GM23338 (cell line): ENCODE measurements at regions not wholly inside any gene's neighbourhood (a gene's known extent, or its start where the extent isn't known, plus 50 kb on each side); places are given as distances from the start of the nearest gene placed in this dataset.

Experiments used
- ATAC-seq: fragments of 200-7000 bp; cut with Tn5 transposase; 3 replicates; pipeline ENCODE4 v1.9.1; 2020
- DNase-seq: peaks from one replicate; pipeline ENCODE4 v3.0.0-alpha.2; 2015; ENCODE audit warnings: low spot score
- H2AFZ ChIP-seq: fragments of 200-600 bp; sonication (generic); 2 replicates; pipeline ENCODE4 v1.8.0; 2016; ENCODE audit warnings: antibody characterized with exemption, mild to moderate bottlenecking, moderate library complexity
- H3F3A ChIP-seq: fragments of 200-600 bp; sonication (generic); replicated peaks from 2 replicates; pipeline ENCODE4 v1.8.0; 2017; ENCODE audit warnings: antibody characterized with exemption, mixed run types, low read depth
- H3K27ac ChIP-seq: fragments of 200-600 bp; sonication (generic); 2 replicates; pipeline ENCODE4 v1.6.1; 2016; ENCODE audit warnings: low read depth
- H3K27me3 ChIP-seq: fragments of 200-600 bp; sonication (generic); 2 replicates; pipeline ENCODE4 v1.8.0; 2016; ENCODE audit warnings: mild to moderate bottlenecking, mixed run types, moderate library complexity; ENCODE audit not compliant: insufficient read depth
- H3K36me3 ChIP-seq: fragments of 200-600 bp; sonication (generic); 2 replicates; pipeline ENCODE4 v1.8.0; 2016; ENCODE audit warnings: mild to moderate bottlenecking; ENCODE audit not compliant: insufficient read depth
- H3K4me1 ChIP-seq: fragments of 200-600 bp; sonication (generic); 2 replicates; pipeline ENCODE4 v1.8.0; 2016; ENCODE audit warnings: mild to moderate bottlenecking, moderate library complexity; ENCODE audit not compliant: insufficient read depth
- H3K4me2 ChIP-seq: fragments of 200-600 bp; sonication (generic); 2 replicates; pipeline ENCODE4 v1.7.1; 2017; ENCODE audit warnings: mixed run types
- H3K4me3 ChIP-seq: fragments of 200-600 bp; sonication (generic); 2 replicates; pipeline ENCODE4 v1.6.1; 2016; ENCODE audit warnings: mixed run types
- H3K79me2 ChIP-seq: fragments of 200-600 bp; sonication (generic); replicated peaks from 2 replicates; pipeline ENCODE4 v1.8.0; 2017; ENCODE audit warnings: mild to moderate bottlenecking; ENCODE audit not compliant: insufficient read depth
- H3K9me2 ChIP-seq: fragments of 200-600 bp; sonication (generic); 2 replicates; pipeline ENCODE4 v1.8.0; 2017; ENCODE audit not compliant: insufficient read depth
- H4K20me1 ChIP-seq: fragments of 200-600 bp; sonication (generic); replicated peaks from 2 replicates; pipeline ENCODE4 v1.8.0; 2017; ENCODE audit warnings: mild to moderate bottlenecking; ENCODE audit not compliant: insufficient read depth
- H3K27ac Mint-ChIP-seq: 2 replicates; pipeline ENCODE4 v1.8.0; 2020; ENCODE audit warnings: inconsistent platforms, mild to moderate bottlenecking, moderate library complexity, mixed read lengths
- H3K27me3 Mint-ChIP-seq: 3 replicates; pipeline ENCODE4 v1.8.0; 2022; ENCODE audit warnings: low read depth, mild to moderate bottlenecking, moderate library complexity, mixed read lengths, inconsistent platforms; ENCODE audit not compliant: insufficient read depth, poor library complexity
- H3K36me3 Mint-ChIP-seq: 3 replicates; pipeline ENCODE4 v1.8.0; 2021; ENCODE audit warnings: low read depth, mild to moderate bottlenecking, inconsistent platforms, moderate library complexity, mixed read lengths
- H3K4me1 Mint-ChIP-seq: 3 replicates; pipeline ENCODE4 v1.8.0; 2020; ENCODE audit warnings: mild to moderate bottlenecking, inconsistent platforms, mixed read lengths
- H3K4me3 Mint-ChIP-seq: 3 replicates; pipeline ENCODE4 v1.8.0; 2021; ENCODE audit warnings: moderate library complexity, mild to moderate bottlenecking, inconsistent platforms, mixed read lengths
- H3K9me3 Mint-ChIP-seq: 3 replicates; pipeline ENCODE4 v1.8.0; 2020; ENCODE audit warnings: moderate library complexity, mild to moderate bottlenecking, inconsistent platforms, mixed read lengths
- EZH2phosphoT487 ChIP-seq: fragments of 200-600 bp; sonication (generic); IDR thresholded peaks from one replicate; pipeline ENCODE4 v1.8.1; 2018; ENCODE audit warnings: antibody characterized with exemption; ENCODE audit not compliant: unreplicated experiment
- ZNF114 ChIP-seq: fragments of 250-450 bp; sonication (Bioruptor Pico); IDR thresholded peaks from 2 replicates; pipeline ENCODE4 v1.5.0; 2020; ENCODE audit warnings: mild to moderate bottlenecking, moderate library complexity
- TF ChIP-seq, protein P1 (sequence below): IDR thresholded peaks from 2 replicates; pipeline ENCODE4 v1.6.1; 2016; ENCODE audit warnings: antibody characterized with exemption
- TF ChIP-seq, protein P2 (sequence below): IDR thresholded peaks from one replicate; pipeline ENCODE4 v1.6.1; 2018; ENCODE audit warnings: antibody characterized with exemption; ENCODE audit not compliant: unreplicated experiment
- TF ChIP-seq, protein P3 (sequence below), 2 experiments: fragments of 200-600 bp in 1 of 2; sonication (generic) in 1 of 2; conservative IDR thresholded peaks; 2 replicates each; pipeline versions ENCODE4 v1.5.1 to v1.6.1; 2016 to 2017; ENCODE audit warnings: antibody characterized with exemption in 2 of 2, low read depth in 2 of 2, mild to moderate bottlenecking in 2 of 2, moderate library complexity in 1 of 2

DNA sequence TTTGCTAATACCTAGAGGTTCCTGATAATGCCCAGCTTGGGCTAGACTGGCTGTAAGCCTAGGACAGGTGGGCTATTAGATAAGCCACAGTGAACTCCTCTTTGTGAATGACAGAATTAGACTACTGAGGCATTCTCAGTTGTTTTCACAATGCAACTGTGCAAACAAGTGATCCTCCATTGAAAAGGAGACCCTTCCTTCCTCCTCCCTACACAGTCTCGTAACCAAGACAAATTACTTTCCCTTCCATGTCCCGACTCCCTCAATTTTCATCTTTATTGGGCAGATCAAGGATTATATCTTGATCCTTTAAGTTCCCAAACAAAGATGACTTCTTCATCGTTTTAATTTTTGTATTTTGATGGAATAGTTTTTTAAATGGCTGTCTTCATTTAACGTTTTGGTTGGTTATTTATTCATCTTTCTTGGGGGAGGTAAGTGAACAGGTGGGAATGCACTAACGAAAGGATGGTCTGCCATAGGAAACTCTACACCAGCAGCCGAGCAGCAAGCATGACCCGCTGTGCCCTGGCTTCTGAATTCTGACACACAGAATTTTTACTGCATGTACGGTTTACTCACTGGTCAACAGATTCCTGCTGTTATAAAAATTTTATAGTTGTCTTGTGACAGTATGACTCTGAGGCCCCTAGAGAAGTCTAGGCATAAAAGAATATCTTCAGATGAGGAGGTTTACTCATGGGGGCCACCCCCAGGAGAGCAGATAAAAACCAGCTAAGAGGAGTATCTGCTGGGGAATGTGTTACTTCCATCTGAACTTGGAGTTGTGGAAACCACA lies 137.5 kb upstream of the TUT7 start (continued):
- TF ChIP-seq, protein P1, sequence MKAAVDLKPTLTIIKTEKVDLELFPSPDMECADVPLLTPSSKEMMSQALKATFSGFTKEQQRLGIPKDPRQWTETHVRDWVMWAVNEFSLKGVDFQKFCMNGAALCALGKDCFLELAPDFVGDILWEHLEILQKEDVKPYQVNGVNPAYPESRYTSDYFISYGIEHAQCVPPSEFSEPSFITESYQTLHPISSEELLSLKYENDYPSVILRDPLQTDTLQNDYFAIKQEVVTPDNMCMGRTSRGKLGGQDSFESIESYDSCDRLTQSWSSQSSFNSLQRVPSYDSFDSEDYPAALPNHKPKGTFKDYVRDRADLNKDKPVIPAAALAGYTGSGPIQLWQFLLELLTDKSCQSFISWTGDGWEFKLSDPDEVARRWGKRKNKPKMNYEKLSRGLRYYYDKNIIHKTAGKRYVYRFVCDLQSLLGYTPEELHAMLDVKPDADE = no peak
- TF ChIP-seq, protein P2, sequence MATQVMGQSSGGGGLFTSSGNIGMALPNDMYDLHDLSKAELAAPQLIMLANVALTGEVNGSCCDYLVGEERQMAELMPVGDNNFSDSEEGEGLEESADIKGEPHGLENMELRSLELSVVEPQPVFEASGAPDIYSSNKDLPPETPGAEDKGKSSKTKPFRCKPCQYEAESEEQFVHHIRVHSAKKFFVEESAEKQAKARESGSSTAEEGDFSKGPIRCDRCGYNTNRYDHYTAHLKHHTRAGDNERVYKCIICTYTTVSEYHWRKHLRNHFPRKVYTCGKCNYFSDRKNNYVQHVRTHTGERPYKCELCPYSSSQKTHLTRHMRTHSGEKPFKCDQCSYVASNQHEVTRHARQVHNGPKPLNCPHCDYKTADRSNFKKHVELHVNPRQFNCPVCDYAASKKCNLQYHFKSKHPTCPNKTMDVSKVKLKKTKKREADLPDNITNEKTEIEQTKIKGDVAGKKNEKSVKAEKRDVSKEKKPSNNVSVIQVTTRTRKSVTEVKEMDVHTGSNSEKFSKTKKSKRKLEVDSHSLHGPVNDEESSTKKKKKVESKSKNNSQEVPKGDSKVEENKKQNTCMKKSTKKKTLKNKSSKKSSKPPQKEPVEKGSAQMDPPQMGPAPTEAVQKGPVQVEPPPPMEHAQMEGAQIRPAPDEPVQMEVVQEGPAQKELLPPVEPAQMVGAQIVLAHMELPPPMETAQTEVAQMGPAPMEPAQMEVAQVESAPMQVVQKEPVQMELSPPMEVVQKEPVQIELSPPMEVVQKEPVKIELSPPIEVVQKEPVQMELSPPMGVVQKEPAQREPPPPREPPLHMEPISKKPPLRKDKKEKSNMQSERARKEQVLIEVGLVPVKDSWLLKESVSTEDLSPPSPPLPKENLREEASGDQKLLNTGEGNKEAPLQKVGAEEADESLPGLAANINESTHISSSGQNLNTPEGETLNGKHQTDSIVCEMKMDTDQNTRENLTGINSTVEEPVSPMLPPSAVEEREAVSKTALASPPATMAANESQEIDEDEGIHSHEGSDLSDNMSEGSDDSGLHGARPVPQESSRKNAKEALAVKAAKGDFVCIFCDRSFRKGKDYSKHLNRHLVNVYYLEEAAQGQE = no peak

DNA sequence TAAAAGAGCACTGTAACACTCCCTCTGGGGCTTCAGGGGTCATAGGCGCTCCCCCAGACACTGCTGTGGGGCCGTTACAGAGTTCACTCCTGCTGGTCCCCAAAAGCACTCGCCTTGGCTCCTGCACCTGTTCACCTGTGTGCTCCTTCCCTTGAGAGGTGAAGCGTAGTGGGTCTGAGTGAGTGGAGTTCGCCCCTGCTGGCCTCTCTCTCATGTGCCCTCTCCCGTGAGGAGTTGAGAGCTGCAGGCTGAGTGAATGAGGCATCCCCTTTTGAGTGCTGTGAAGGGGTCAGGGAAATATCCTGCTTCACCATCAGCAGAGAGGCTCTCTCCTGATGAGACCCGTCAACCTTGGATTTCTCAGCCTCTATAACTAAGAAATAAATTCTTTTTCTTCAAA lies 134.6 kb upstream of the TUT7 start:
- no peak overlapping the region for H3K4me2 ChIP-seq
- H3K4me1 Mint-ChIP-seq = 0 out of 3 replicates have a peak, but pooled peaks cover 2% of the 10 kb centered on the region
- H3K27me3 ChIP-seq = no peaks in the 10 kb centered on the region
- H3K9me3 Mint-ChIP-seq = no peaks in the 10 kb centered on the region
- peak; percentile 54 for DNase-seq
- no peak overlapping the region for H3K27ac Mint-ChIP-seq
- no peaks in the 10 kb centered on the region for H3K36me3 ChIP-seq
- no peaks in the 10 kb centered on the region for H3K9me2 ChIP-seq
- no peak overlapping the region for H3K4me3 ChIP-seq
- no peaks in the 10 kb centered on the region for H3K36me3 Mint-ChIP-seq
- peak; percentile 98 for ATAC-seq
- no peaks in the 10 kb centered on the region for H3K4me1 ChIP-seq
- no peaks in the 10 kb centered on the region for H3K79me2 ChIP-seq
- no peaks in the 10 kb centered on the region for H4K20me1 ChIP-seq
- H2AFZ ChIP-seq = peak overlapping the region; percentile 80
- H3F3A ChIP-seq = no peaks in the 10 kb centered on the region
- no peak for TF ChIP-seq ZNF114 (CRISPR knock-in tag)
- TF ChIP-seq, protein P1 = no peak
- TF ChIP-seq, protein P3, sequence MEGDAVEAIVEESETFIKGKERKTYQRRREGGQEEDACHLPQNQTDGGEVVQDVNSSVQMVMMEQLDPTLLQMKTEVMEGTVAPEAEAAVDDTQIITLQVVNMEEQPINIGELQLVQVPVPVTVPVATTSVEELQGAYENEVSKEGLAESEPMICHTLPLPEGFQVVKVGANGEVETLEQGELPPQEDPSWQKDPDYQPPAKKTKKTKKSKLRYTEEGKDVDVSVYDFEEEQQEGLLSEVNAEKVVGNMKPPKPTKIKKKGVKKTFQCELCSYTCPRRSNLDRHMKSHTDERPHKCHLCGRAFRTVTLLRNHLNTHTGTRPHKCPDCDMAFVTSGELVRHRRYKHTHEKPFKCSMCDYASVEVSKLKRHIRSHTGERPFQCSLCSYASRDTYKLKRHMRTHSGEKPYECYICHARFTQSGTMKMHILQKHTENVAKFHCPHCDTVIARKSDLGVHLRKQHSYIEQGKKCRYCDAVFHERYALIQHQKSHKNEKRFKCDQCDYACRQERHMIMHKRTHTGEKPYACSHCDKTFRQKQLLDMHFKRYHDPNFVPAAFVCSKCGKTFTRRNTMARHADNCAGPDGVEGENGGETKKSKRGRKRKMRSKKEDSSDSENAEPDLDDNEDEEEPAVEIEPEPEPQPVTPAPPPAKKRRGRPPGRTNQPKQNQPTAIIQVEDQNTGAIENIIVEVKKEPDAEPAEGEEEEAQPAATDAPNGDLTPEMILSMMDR (conservative IDR thresholded peaks at IDR 0.05; ENCODE audit: low read depth in 2 of 2) = peak; percentile 23 to 33; a peak in 3 of 4 replicates
- no peak for TF ChIP-seq EZH2phosphoT487
- no peak overlapping the region for H3K27ac ChIP-seq
- H3K4me3 Mint-ChIP-seq = no peak overlapping the region
- H3K27me3 Mint-ChIP-seq = peaks cover 3% of the 10 kb centered on the region
